ENCODE measurements at regions not wholly inside any gene's neighbourhood (a gene's known extent, or its start where the extent isn't known, plus 50 kb on each side); places are given as distances from the start of the nearest gene placed in this dataset.

DNA sequence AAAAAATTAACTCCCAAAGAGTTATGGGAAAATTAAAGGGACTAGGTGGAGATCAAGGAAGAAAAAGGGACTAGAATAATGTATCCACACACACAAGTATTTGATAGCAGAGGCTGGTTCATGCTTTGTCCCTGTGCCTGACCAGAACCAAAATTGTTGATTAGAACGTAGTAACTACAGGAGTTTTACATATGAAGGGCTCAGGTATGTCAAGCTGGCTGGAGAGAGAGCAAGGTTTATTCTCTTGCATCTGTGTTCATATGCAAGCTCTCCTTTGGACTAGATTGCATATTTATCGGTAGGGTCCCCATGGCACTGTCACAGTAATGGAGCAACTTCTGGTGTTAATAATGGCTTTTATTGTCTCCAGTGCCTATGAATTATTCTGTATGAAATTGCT is 239.9 kb upstream of the TRPM3 start (continued):
- TF ChIP-seq SRF (IDR thresholded peaks at IDR 0.05; ENCODE audit: low read depth, low read length), result no peak
- TF ChIP-seq SP4 (IDR thresholded peaks at IDR 0.05; ENCODE audit: low read length), result no peak
- no peak for TF ChIP-seq NRF1 (IDR thresholded peaks at IDR 0.05; ENCODE audit: low read depth, low read length)
